ENCODE measurements at regions not wholly inside any gene's neighbourhood (a gene's known extent, or its start where the extent isn't known, plus 50 kb on each side); places are given as distances from the start of the nearest gene placed in this dataset.

GRCh38 chr4:14783011-14783877, 219.0 kb upstream of the CPEB2 start:
- no peak for TF ChIP-seq ZNF274 (IDR thresholded peaks at IDR 0.05; ENCODE audit: low read depth, low read length)
- no peak overlapping the region for H3K4me3 ChIP-seq (ENCODE audit: low read length)

DNA sequence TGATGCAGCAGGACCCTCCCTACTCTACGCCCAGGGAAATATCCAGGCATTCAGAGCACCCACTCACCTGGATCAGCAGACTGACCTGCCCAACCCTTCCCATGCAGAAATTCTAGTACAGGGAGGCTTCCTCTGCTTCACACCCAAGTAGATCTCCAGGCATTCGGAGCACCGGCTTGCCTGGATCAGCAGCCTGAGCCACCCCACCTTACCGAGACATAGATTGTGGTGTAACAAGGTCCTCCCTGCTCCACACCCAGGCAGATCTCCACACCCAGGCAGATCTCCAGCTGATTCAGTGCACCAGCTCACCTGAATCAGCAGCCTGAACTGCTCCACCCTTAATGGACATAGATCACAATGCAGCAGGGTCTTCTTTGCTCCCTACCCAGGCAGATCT, 215.1 kb upstream of the CPEB2 start:
- TF ChIP-seq ZNF274 (IDR thresholded peaks at IDR 0.05; ENCODE audit: low read depth, low read length): no peak
- no peak overlapping the region for H3K4me3 ChIP-seq (ENCODE audit: low read length)

DNA sequence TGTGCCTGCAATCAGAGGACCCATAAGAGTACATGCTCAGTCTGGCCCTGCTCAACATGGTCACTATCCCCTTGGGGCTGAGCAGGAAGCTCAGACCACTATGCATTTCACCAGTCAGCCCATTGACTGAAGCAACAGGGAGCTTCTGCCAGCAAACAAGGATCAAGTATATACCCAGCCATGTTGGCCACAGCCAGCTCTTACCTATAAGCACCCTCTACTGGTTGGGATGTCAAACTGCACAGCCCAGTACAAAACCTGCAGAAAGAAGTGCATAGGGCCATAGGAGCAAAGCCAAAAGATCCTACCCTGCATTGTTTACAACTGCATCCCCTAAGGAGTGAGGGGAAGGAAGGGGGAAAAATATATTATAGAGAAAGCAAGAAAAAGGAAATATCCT, 214.4 kb upstream of the CPEB2 start:
- H3K4me3 ChIP-seq (ENCODE audit: low read length): no peak overlapping the region
- TF ChIP-seq ZNF274 (IDR thresholded peaks at IDR 0.05; ENCODE audit: low read depth, low read length): no peak

- no peak overlapping the region for H3K4me3 ChIP-seq (ENCODE audit: low read length)
- TF ChIP-seq ZNF274 (IDR thresholded peaks at IDR 0.05; ENCODE audit: low read depth, low read length): no peak
Observed at GRCh38 chr4:14790494-14790893, 211.8 kb upstream of the CPEB2 start.

DNA sequence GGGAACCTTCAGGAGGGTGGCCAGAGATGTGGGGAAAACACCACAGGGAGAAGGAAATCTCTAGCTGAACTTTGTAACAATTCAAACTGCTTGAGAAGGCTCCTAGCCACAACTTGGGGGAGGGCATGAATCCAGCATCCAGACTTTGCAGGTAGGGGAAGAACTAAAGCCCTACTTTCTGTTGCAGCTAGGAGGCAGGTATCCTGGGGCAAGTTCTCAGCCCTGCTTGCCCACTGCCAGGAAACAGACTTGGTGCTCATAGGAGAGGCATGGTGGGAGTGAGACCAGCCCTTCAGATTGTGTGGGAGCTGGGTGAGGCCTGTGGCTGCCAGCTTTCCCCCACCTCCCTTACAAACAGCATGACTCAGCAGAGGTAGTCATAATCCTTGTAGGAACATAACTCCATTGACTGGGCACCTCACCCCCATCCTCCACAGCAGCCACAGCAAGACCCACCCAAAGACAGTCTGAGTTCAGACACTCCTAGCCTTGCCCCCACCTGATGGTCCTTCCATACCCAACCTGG, 209.5 kb upstream of the CPEB2 start:
- TF ChIP-seq ZNF274 (IDR thresholded peaks at IDR 0.05; ENCODE audit: low read depth, low read length): no peak
- no peak overlapping the region for H3K4me3 ChIP-seq (ENCODE audit: low read length)

GRCh38 chr4:14800977-14801376, 201.3 kb upstream of the CPEB2 start:
- TF ChIP-seq ZNF274 (IDR thresholded peaks at IDR 0.05; ENCODE audit: low read depth, low read length): no peak
- H3K4me3 ChIP-seq (ENCODE audit: low read length): no peak overlapping the region

DNA sequence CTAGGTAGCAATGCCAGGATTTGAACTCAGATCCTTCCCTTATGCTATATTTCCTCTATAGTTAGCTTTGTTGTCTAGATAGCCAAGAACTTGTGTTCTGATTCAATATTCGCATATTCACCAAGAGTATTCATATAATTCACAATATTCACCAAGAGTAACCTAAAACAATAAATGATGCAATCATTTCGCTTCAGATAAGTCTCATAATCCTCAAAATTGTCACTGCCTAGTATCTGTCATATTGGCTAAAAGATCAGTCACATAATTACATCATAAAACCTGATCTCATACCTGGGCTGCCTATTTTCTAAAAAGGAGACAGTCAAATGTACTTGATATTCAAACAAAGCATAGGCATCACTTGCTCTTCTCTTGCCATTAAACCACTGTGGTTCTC, 199.7 kb upstream of the CPEB2 start:
- TF ChIP-seq ZNF274 (IDR thresholded peaks at IDR 0.05; ENCODE audit: low read depth, low read length): no peak

GRCh38 chr4:14807856-14808255, 194.4 kb upstream of the CPEB2 start:
- no peak for TF ChIP-seq ZNF274 (IDR thresholded peaks at IDR 0.05; ENCODE audit: low read depth, low read length)
- no peak overlapping the region for H3K4me3 ChIP-seq (ENCODE audit: low read length)

More for the DNA sequence above, 199.7 kb upstream of the CPEB2 start:
- no peak overlapping the region for H3K4me3 ChIP-seq (ENCODE audit: low read length)

DNA sequence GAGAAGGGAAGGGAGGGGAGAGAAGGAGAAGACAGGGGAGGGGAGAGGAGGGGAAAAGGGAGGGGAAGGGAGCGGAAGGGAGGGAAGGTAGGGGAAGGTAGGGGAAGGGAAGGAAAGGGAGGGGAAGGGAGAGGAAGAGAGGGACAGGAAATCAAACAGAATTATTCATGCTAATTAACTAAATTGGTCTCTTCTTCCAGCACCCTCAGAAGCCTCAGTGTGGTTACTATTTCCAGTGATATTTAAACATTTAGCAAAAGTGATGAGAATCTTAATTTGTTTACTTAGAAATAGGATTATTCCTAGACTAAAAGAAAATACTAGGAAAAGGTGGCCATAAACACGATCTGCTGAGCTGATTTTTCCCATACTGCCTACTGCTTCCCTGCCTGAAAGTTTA, 193.1 kb upstream of the CPEB2 start:
- H3K4me3 ChIP-seq (ENCODE audit: low read length): no peak overlapping the region
- no peak for TF ChIP-seq ZNF274 (IDR thresholded peaks at IDR 0.05; ENCODE audit: low read depth, low read length)

DNA sequence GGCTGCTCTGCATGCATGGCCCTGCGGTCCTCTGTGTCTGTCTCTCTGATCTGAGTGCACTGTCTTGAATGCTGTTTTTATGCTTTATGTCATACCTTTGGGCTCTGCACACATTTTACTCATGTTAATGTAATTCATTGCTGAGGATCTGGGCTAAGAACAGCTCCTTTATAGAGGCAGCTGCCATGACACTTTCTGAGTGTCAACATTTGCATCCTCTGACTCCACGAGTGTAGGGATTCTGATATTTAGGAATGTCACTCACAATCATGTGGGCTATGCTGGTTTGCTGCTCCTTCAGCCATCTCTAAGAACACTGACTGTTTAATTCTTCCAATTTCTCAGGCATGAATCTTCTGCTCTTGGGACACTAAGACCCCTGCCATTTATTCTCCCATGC, 192.2 kb upstream of the CPEB2 start:
- no peak overlapping the region for H3K4me3 ChIP-seq (ENCODE audit: low read length)
- TF ChIP-seq ZNF274 (IDR thresholded peaks at IDR 0.05; ENCODE audit: low read depth, low read length): no peak

- no peak for TF ChIP-seq ZNF274 (IDR thresholded peaks at IDR 0.05; ENCODE audit: low read depth, low read length)
- no peak overlapping the region for H3K4me3 ChIP-seq (ENCODE audit: low read length)
Observed at GRCh38 chr4:14810568-14810967, 191.7 kb upstream of the CPEB2 start.

DNA sequence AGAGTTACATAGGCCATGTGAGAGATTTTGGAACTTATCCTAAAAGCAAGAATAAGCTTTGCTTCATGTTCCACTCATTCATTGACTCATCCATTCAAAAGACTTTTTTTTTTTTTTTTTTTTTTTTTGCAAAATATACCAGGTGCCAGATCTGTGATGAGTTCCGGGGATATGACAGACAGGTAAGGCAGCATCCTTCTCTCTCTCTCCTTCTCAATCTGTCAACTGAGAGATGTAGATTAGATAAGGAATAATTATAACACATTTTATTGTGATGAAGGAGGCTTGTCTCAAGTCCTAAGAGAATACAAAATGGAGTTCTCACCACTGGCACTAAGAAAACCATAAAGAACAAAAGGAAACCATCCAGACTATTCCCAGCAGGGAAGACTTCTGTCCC, 190.2 kb upstream of the CPEB2 start:
- TF ChIP-seq ZNF274 (IDR thresholded peaks at IDR 0.05; ENCODE audit: low read depth, low read length): no peak

DNA sequence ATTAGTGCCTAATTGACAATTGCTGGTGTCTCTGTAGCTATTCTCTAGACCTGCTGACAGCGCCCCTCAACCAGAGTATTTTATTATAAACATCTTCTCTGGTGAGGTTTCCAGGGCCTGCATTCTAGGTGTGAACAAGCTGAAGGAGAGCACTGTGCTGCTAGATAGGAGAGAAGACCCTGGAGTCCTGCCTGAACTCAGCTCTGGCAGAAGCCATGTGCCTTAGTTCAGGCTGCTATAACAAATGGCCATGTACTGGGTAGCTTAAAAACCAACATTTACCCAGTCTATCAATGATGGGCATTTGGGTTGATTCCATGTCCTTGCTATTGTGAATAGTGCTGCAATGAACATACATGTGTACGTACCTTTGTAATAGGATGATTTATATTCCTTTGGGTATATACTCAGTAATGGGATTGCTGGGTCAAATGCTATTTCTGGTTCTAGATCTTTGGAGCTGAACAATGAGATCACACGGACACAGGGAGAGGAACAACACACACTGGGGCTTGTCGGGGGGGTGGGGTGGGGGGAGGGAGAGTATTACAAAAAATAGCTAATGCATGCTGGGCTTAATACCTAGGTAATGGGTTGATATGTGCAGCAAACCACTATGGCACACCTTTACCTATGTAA, 185.5 kb upstream of the CPEB2 start:
- no peak overlapping the region for H3K4me3 ChIP-seq (ENCODE audit: low read length)
- no peak for TF ChIP-seq ZNF274 (IDR thresholded peaks at IDR 0.05; ENCODE audit: low read depth, low read length)

More for the DNA sequence above, 190.2 kb upstream of the CPEB2 start:
- H3K4me3 ChIP-seq (ENCODE audit: low read length): no peak overlapping the region

DNA sequence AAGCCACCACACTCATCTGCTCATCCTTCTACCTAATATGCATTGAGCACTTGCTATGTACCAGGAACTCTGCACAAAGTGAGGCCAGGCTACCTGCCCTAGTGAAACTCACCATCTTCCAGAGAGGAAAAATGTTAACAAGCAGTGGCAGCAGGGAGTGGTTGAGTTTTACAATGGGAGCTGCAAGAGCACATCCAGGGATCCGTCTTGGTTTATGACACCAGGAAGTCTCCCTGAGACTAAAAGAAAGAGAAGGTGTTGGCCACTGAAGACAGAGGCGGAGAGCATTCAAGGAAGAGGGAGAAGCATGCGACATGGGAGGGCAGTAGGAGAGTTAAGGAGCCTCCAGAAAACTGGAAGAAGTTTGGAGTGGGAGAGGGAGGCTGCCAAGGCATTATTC, 178.1 kb upstream of the CPEB2 start:
- H3K4me3 ChIP-seq (ENCODE audit: low read length): no peak overlapping the region
- TF ChIP-seq ZNF274 (IDR thresholded peaks at IDR 0.05; ENCODE audit: low read depth, low read length): no peak

DNA sequence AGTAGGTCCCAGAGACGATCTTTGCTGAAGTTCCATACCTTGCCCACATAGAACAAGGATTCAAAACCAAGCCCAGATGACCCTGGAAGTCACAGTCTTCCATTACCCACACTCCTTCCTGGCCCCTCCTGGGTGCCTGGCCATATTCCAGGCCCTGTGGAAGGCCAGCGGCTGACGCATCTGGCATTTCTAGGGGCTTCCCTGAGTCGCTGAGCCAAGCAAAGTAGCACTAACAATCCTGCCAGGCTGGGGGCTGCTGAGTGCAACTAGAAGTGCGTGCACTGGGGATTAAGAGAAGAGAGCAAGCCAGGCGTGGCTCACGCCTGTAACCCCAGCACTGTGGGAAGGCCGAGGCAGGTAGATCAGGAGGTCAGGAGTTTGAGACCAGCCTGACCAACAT, 175.2 kb upstream of the CPEB2 start:
- no peak overlapping the region for H3K4me3 ChIP-seq (ENCODE audit: low read length)
- no peak for TF ChIP-seq ZNF274 (IDR thresholded peaks at IDR 0.05; ENCODE audit: low read depth, low read length)

Measured in GM08714 (cell line).